T-helper 1 cell (primary cell): ENCODE measurements at regions not wholly inside any gene's neighbourhood (a gene's known extent, or its start where the extent isn't known, plus 50 kb on each side); places are given as distances from the start of the nearest gene placed in this dataset.
A peak's percentile ranks its signal among the peaks of the same experiment; 100 is the strongest.

Source experiments
- DNase-seq, 5 donors: peaks; one replicate each; pipeline ENCODE4 v3.0.0-alpha.2; 2012 to 2020

GRCh38 chr7:156001496-156002260, 189.4 kb upstream of the SHH start:
- no peak for DNase-seq

- no peak for DNase-seq
These were observed 188.5 kb upstream of the SHH start for GRCh38 chr7:156000601-156001396.

GRCh38 chr7:155999631-156000489, 187.6 kb upstream of the SHH start:
- no peak for DNase-seq

GRCh38 chr7:155998766-155999630, 186.7 kb upstream of the SHH start:
- DNase-seq: no peak

GRCh38 chr7:155998328-155998691, 186.0 kb upstream of the SHH start:
- peak in 1 of 5 donors; percentile 24 for DNase-seq

GRCh38 chr7:155997431-155998327, 185.4 kb upstream of the SHH start:
- no peak for DNase-seq

GRCh38 chr7:155996718-155997280, 184.5 kb upstream of the SHH start:
- DNase-seq: no peak

GRCh38 chr7:155995183-155995612, 182.9 kb upstream of the SHH start:
- DNase-seq: no peak

GRCh38 chr7:155994279-155994811, 182.1 kb upstream of the SHH start:
- no peak for DNase-seq

GRCh38 chr7:155993420-155994278, 181.4 kb upstream of the SHH start:
- DNase-seq: no peak

GRCh38 chr7:155992974-155993373, 180.7 kb upstream of the SHH start:
- DNase-seq: no peak

GRCh38 chr7:155992538-155992937, 180.3 kb upstream of the SHH start:
- no peak for DNase-seq

GRCh38 chr7:155992107-155992506, 179.8 kb upstream of the SHH start:
- no peak for DNase-seq

- no peak for DNase-seq
These were observed 179.2 kb upstream of the SHH start for GRCh38 chr7:155991470-155991869.

- DNase-seq: no peak
These were observed 176.2 kb upstream of the SHH start for GRCh38 chr7:155988416-155988815.

GRCh38 chr7:155987681-155988235, 175.5 kb upstream of the SHH start:
- DNase-seq: no peak

- DNase-seq: no peak
These were observed 174.4 kb upstream of the SHH start for GRCh38 chr7:155986497-155987160.

- DNase-seq: no peak
These were observed 173.4 kb upstream of the SHH start for GRCh38 chr7:155985518-155986250.
